ENCODE measurements at regions not wholly inside any gene's neighbourhood (a gene's known extent, or its start where the extent isn't known, plus 50 kb on each side); places are given as distances from the start of the nearest gene placed in this dataset.

GRCh38 chr21:32834916-32835235 is 63.3 kb upstream of the PAXBP1 start:
- H2BK5ac ChIP-seq (ENCODE audit: low read depth, low read length, poor library complexity, severe bottlenecking), result no peak overlapping the region
- WGBS, 2 experiments (ENCODE audit: extremely low coverage in 2 of 2, insufficient read length in 1 of 2), result no CpG with 5 or more reads among the region's 5 CpGs
- no peak overlapping the region for H4K5ac ChIP-seq (ENCODE audit: low read depth, low read length)
- H3K9ac ChIP-seq (ENCODE audit: low read depth, low read length), result no peak overlapping the region
- H4K91ac ChIP-seq (ENCODE audit: insufficient read depth, low read depth, low read length), result no peak overlapping the region
- H3K9me3 ChIP-seq (ENCODE audit: control insufficient read depth, insufficient read depth, low read length), result no peaks in the 10 kb centered on the region
- ATAC-seq (ENCODE audit: low read depth), result no peak
- BruUV-seq (replicated peaks), result no TSS peak
- in situ Hi-C loops (cut with MboI; ENCODE audit: low sequenced_read_pairs), result loop anchor here (10.0 to 25.0 kb wide), 2 partner anchors 290 to 602 kb away; no protein-coding TSS in a partner anchor
- no peak overlapping the region for H3K18ac ChIP-seq (ENCODE audit: low read depth, low read length)
- ChIA-PET CTCF (no interaction called here), POLR2A (ENCODE audit: unreplicated experiment) (no interaction called here)
- H3K9me1 ChIP-seq (ENCODE audit: insufficient read depth, low read length), result no peaks in the 10 kb centered on the region
- intact Hi-C loops (cut with micrococcal nuclease), result loop anchor here (5.0 kb wide), 1 partner anchor 612 kb away; no protein-coding TSS in a partner anchor
- no peak overlapping the region for H2BK15ac ChIP-seq (ENCODE audit: low read depth, low read length)
- no peaks in the 10 kb centered on the region for H3K79me1 ChIP-seq (ENCODE audit: low read depth in 1 of 2, low read length in 2 of 2)
- H4K8ac ChIP-seq (ENCODE audit: low read depth in 2 of 2, low read length in 2 of 2), result no peak overlapping the region
- H3K56ac ChIP-seq (ENCODE audit: extremely low read depth, insufficient read depth, low read length), result no peak overlapping the region
- no peak overlapping the region for H3K14ac ChIP-seq (replicated peaks; ENCODE audit: low read depth, low read length)
- no peak overlapping the region for H2AK9ac ChIP-seq (replicated peaks; ENCODE audit: low read depth, low read length, poor library complexity)
- H3K23ac ChIP-seq (ENCODE audit: low read depth, low read length), result no peak overlapping the region
- no peak overlapping the region for H3K4ac ChIP-seq (ENCODE audit: low read depth, low read length)
- no peak for TF ChIP-seq CTCF (conservative IDR thresholded peaks at IDR 0.05; ENCODE audit: low read depth, low read length)
- TF ChIP-seq SMC3 (IDR thresholded peaks at IDR 0.05; ENCODE audit: low read depth, low read length), result no peak
- no peak for TF ChIP-seq MAZ (IDR thresholded peaks at IDR 0.05; ENCODE audit: borderline replicate concordance, low read depth, low read length)
- no peak for TF ChIP-seq FOS (IDR thresholded peaks at IDR 0.05; ENCODE audit: low read depth, low read length)
- no peak for TF ChIP-seq MXI1 (IDR thresholded peaks at IDR 0.05; ENCODE audit: borderline replicate concordance, low read depth, low read length)
- no peak for TF ChIP-seq USF2 (IDR thresholded peaks at IDR 0.05; ENCODE audit: low read depth, low read length)
- no peak for TF ChIP-seq ELK1 (IDR thresholded peaks at IDR 0.05; ENCODE audit: borderline replicate concordance, low read depth, low read length)
- TF ChIP-seq MAFK (IDR thresholded peaks at IDR 0.05; ENCODE audit: low read depth, low read length), result no peak
- no peak for TF ChIP-seq NFE2L2 (IDR thresholded peaks at IDR 0.05; ENCODE audit: low read depth, low read length)
- no peak for TF ChIP-seq CEBPB (IDR thresholded peaks at IDR 0.05; ENCODE audit: low read depth, low read length)
- no peak for TF ChIP-seq CHD1 (IDR thresholded peaks at IDR 0.05; ENCODE audit: low read depth, low read length)
- no peak for TF ChIP-seq BHLHE40 (IDR thresholded peaks at IDR 0.05; ENCODE audit: low read depth, low read length)
- H2BK120ac ChIP-seq (ENCODE audit: low read depth, low read length), result no peak overlapping the region
- no peak overlapping the region for H2BK20ac ChIP-seq (ENCODE audit: low read depth, low read length)
- H3K27me3 ChIP-seq (ENCODE audit: control insufficient read depth, insufficient read depth, low read length), result peaks cover 22% of the 10 kb centered on the region
- H2AK5ac ChIP-seq (ENCODE audit: low read depth, low read length), result no peak overlapping the region
- dilution Hi-C loops (cut with HindIII; ENCODE audit: low sequenced_read_pairs, unreplicated experiment), result no loop called here
- DNase-seq, result no peak
- H4K20me1 ChIP-seq (ENCODE audit: insufficient read depth, low read length), result no peaks in the 10 kb centered on the region
- no peaks in the 10 kb centered on the region for H3K4me1 ChIP-seq (ENCODE audit: control insufficient read depth, insufficient read depth, low read length)
- H3K4me2 ChIP-seq (ENCODE audit: low read depth, low read length), result no peak overlapping the region
- no peak overlapping the region for H2AFZ ChIP-seq (replicated peaks; ENCODE audit: low read length, poor library complexity)
- H3K27ac ChIP-seq (ENCODE audit: insufficient read depth, low read length), result no peak overlapping the region
- no peak overlapping the region for H3K4me3 ChIP-seq (ENCODE audit: insufficient read depth, low read depth, low read length)
- no peaks in the 10 kb centered on the region for H3K36me3 ChIP-seq (ENCODE audit: control insufficient read depth, insufficient read depth, low read length)

All from IMR-90 (cell line).